ENCODE measurements at regions not wholly inside any gene's neighbourhood (a gene's known extent, or its start where the extent isn't known, plus 50 kb on each side); places are given as distances from the start of the nearest gene placed in this dataset.
A peak's percentile ranks its signal among the peaks of the same experiment; 100 is the strongest.

GRCh38 chr5:122722341-122722740, 52.5 kb upstream of the SNX2 start:
- DNase-seq: no peak
- Histone ChIP-seq H3K9ac (no peak overlapping the region), H4K20me1 (ENCODE audit: insufficient read depth) (no peaks in the 10 kb centered on the region), H3K9me3 (no peaks in the 10 kb centered on the region), H3K4me1 (ENCODE audit: control insufficient read depth in 1 of 2, insufficient read depth in 2 of 2, low read depth in 1 of 2, low read length in 1 of 2) (no peaks in the 10 kb centered on the region; a peak in 1 of 4 replicates), H3K27me3 (ENCODE audit: insufficient read depth) (no peaks in the 10 kb centered on the region), H3K79me2 (ENCODE audit: insufficient read depth) (no peaks in the 10 kb centered on the region), H3K4me3 (ENCODE audit: low read depth in 2 of 2, low read length in 1 of 2) (no peak overlapping the region), H3K27ac (ENCODE audit: low read depth in 2 of 2, low read length in 1 of 2) (no peak overlapping the region), H3K36me3 (replicated peaks in 1 of 2; ENCODE audit: control insufficient read depth in 1 of 2, insufficient read depth in 2 of 2, low read length in 1 of 2) (no peaks in the 10 kb centered on the region), H3K4me2 (no peak overlapping the region), H2AFZ (ENCODE audit: low read depth) (no peak overlapping the region), H3F3A (replicated peaks; ENCODE audit: insufficient read depth) (peaks cover 6% of the 10 kb centered on the region), H3K9me2 (no peaks in the 10 kb centered on the region)
- CTCF ChIA-PET: no interaction called here
- 82% methylated on average over 2 of the region's 2 CpGs for WGBS (ENCODE audit: low lambda C conversion rate)
- POLR2A ChIA-PET: no interaction called here
- no peak for TF ChIP-seq MXI1 (IDR thresholded peaks at IDR 0.05; ENCODE audit: low read depth, low read length)
- TF ChIP-seq FOSL2 (IDR thresholded peaks at IDR 0.05; ENCODE audit: borderline replicate concordance, low read depth): no peak
- TF ChIP-seq SMC3 (IDR thresholded peaks at IDR 0.05; ENCODE audit: low read depth, low read length): no peak
- no peak for TF ChIP-seq CHD2 (IDR thresholded peaks at IDR 0.05; ENCODE audit: low read length, partially characterized antibody)
- TF ChIP-seq, protein P1, sequence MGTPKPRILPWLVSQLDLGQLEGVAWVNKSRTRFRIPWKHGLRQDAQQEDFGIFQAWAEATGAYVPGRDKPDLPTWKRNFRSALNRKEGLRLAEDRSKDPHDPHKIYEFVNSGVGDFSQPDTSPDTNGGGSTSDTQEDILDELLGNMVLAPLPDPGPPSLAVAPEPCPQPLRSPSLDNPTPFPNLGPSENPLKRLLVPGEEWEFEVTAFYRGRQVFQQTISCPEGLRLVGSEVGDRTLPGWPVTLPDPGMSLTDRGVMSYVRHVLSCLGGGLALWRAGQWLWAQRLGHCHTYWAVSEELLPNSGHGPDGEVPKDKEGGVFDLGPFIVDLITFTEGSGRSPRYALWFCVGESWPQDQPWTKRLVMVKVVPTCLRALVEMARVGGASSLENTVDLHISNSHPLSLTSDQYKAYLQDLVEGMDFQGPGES (IDR thresholded peaks at IDR 0.05; ENCODE audit: low read depth, low read length): no peak
- TF ChIP-seq RCOR1 (IDR thresholded peaks at IDR 0.05; ENCODE audit: low read length): no peak
- no peak for TF ChIP-seq USF1 (IDR thresholded peaks at IDR 0.05; ENCODE audit: borderline replicate concordance, low read depth)
- TF ChIP-seq TEAD4 (IDR thresholded peaks at IDR 0.05; ENCODE audit: borderline replicate concordance, insufficient read depth): no peak
- TF ChIP-seq RFX5 (IDR thresholded peaks at IDR 0.05; ENCODE audit: low read length): no peak
- no peak for TF ChIP-seq RXRA (IDR thresholded peaks at IDR 0.05; ENCODE audit: borderline replicate concordance, low read depth)

DNA sequence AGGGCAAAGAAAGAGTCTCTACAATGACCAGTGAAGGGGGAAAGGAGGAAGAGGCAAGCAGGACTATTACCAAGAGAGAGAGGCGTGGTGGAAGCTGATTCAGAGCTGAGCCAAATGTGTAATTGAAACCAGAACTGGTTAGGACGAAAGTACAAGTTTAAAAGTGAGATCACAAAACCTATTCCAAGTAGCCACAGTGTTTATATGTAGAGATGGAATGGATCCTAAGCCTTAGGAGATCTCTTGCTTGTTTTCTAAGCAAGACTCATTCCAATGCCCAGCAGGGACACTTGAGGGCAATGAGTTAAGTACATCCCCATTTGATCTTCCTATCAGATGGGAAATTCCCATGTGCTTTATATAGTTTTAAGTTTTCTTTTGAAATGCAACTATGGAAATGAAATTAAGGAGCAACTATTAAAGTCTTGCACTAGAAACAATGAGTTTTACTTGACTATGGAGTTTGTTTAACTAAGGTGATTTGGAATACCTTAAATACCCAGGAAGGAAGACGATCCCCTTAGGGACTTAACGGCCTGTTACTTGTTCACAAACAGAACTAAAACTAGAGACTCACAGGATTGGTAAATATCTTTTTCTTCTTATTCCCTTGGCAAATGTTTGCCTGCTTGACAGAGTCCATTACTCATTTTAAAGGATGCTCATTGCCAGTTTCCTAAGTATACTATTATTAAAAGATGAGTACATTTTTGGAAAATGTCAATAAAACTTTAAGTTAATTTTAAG, 51.1 kb upstream of the SNX2 start:
- Histone ChIP-seq H3K9me2 (no peaks in the 10 kb centered on the region), H3K4me1 (ENCODE audit: control insufficient read depth in 1 of 2, insufficient read depth in 2 of 2, low read depth in 1 of 2, low read length in 1 of 2) (no peaks in the 10 kb centered on the region; a peak in 1 of 4 replicates), H3F3A (replicated peaks; ENCODE audit: insufficient read depth) (peaks cover 6% of the 10 kb centered on the region), H4K20me1 (ENCODE audit: insufficient read depth) (no peaks in the 10 kb centered on the region), H3K9me3 (no peaks in the 10 kb centered on the region), H2AFZ (ENCODE audit: low read depth) (peak overlapping the region; percentile 18; the same call in 1 of the 2 replicates), H3K27me3 (ENCODE audit: insufficient read depth) (no peaks in the 10 kb centered on the region), H3K4me3 (ENCODE audit: low read depth in 2 of 2, low read length in 1 of 2) (no peak overlapping the region), H3K79me2 (ENCODE audit: insufficient read depth) (no peaks in the 10 kb centered on the region), H3K36me3 (replicated peaks in 1 of 2; ENCODE audit: control insufficient read depth in 1 of 2, insufficient read depth in 2 of 2, low read length in 1 of 2) (no peaks in the 10 kb centered on the region), H3K9ac (no peak overlapping the region), H3K4me2 (0 out of 2 replicates have a peak overlapping the region, but pooled peaks have one; percentile 3), H3K27ac (ENCODE audit: low read depth in 2 of 2, low read length in 1 of 2) (peak overlapping the region; percentile 53 to 59; a peak in 3 of 4 replicates)
- TF ChIP-seq JUND (IDR thresholded peaks at IDR 0.05): peak; percentile 31; the same call in 1 of the 2 replicates
- TF ChIP-seq NFIC (IDR thresholded peaks at IDR 0.05; ENCODE audit: borderline replicate concordance): peak; percentile 61; the same call in 1 of the 2 replicates
- no peak for TF ChIP-seq USF1 (IDR thresholded peaks at IDR 0.05; ENCODE audit: borderline replicate concordance, low read depth)
- TF ChIP-seq TCF12 (IDR thresholded peaks at IDR 0.05): peak; percentile 88
- no peak for TF ChIP-seq FOXJ3 (CRISPR knock-in tag; IDR thresholded peaks at IDR 0.05)
- peak; percentile 44; the same call in 1 of the 2 replicates for TF ChIP-seq FOSL2 (IDR thresholded peaks at IDR 0.05; ENCODE audit: borderline replicate concordance, low read depth)
- ChIA-PET CTCF (no interaction called here), POLR2A (no interaction called here)
- 51% methylated on average over 4 of the region's 4 CpGs for WGBS (ENCODE audit: low lambda C conversion rate)
- no peak for DNase-seq
